ENCODE measurements at regions not wholly inside any gene's neighbourhood (a gene's known extent, or its start where the extent isn't known, plus 50 kb on each side); places are given as distances from the start of the nearest gene placed in this dataset.
"Not testable (repeated sequence)": the region's sequence is repeated elsewhere in the genome, so short reads cannot be mapped to it uniquely, and the experiment has no call there.

GRCh38 chr14:49089107-49089506 is 497.1 kb downstream of the RPS29 start:
- Histone ChIP-seq H3K4me3 (ENCODE audit: low read length in 2 of 2) (no peak overlapping the region), H3K9me3 (ENCODE audit: control insufficient read depth in 1 of 2, low read length in 2 of 2) (peaks cover 0 to 2% of the 10 kb centered on the region in 2 donors), H3K27me3 (ENCODE audit: insufficient read depth, low read length) (no peaks in the 10 kb centered on the region), H3K27ac (ENCODE audit: low read depth, low read length) (no peak overlapping the region), H3K36me3 (ENCODE audit: insufficient read depth, low read length) (no peaks in the 10 kb centered on the region), H3K4me1 (ENCODE audit: insufficient read depth, low read length) (no peaks in the 10 kb centered on the region)
- no peak overlapping the region for H3K27ac Mint-ChIP-seq
- intact Hi-C loops (cut with micrococcal nuclease) = no loop called here
- ChIA-PET CTCF (ENCODE audit: partially characterized antibody) (no interaction called here), POLR2A (ENCODE audit: partially characterized antibody) (no interaction called here)
- H3K27me3 Mint-ChIP-seq = no peaks in the 10 kb centered on the region
- no peak for DNase-seq
- no peaks in the 10 kb centered on the region for H3K4me1 Mint-ChIP-seq
- H3K9me3 Mint-ChIP-seq = peaks cover 0 to 3% (median under 1%) of the 10 kb centered on the region in 8 donors
- no peaks in the 10 kb centered on the region for H3K36me3 Mint-ChIP-seq
- H3K4me3 Mint-ChIP-seq = no peak overlapping the region

- H3K4me3 ChIP-seq (ENCODE audit: low read length in 2 of 2); H3K27me3 ChIP-seq (ENCODE audit: insufficient read depth, low read length); H3K27ac ChIP-seq (ENCODE audit: low read depth, low read length); H3K9me3 ChIP-seq (ENCODE audit: control insufficient read depth in 1 of 2, low read length in 2 of 2); intact Hi-C loops (cut with micrococcal nuclease); H3K36me3 Mint-ChIP-seq; DNase-seq; H3K27me3 Mint-ChIP-seq; H3K36me3 ChIP-seq (ENCODE audit: insufficient read depth, low read length); CTCF ChIA-PET (ENCODE audit: partially characterized antibody); H3K4me1 Mint-ChIP-seq; H3K27ac Mint-ChIP-seq; POLR2A ChIA-PET (ENCODE audit: partially characterized antibody); H3K4me1 ChIP-seq (ENCODE audit: insufficient read depth, low read length): not testable (repeated sequence)
- Mint-ChIP-seq H3K9me3 (peaks cover 3 to 13% (median 4%) of the 10 kb centered on the region in 8 donors), H3K4me3 (peak overlapping the region in 1 of 8 donors; percentile 7)
These were observed 512.9 kb downstream of the RPS29 start for GRCh38 chr14:49073292-49073691.

- no peak overlapping the region for H3K27ac Mint-ChIP-seq
- no peaks in the 10 kb centered on the region for H3K27me3 Mint-ChIP-seq
- H3K4me3 Mint-ChIP-seq = no peak overlapping the region
- DNase-seq = no peak
- no peaks in the 10 kb centered on the region for H3K4me1 ChIP-seq (ENCODE audit: insufficient read depth, low read length)
- peaks cover 0 to 6% (median 1%) of the 10 kb centered on the region in 8 donors for H3K9me3 Mint-ChIP-seq
- no peak overlapping the region for H3K27ac ChIP-seq (ENCODE audit: low read depth, low read length)
- POLR2A ChIA-PET (ENCODE audit: partially characterized antibody) = no interaction called here
- H3K9me3 ChIP-seq (ENCODE audit: control insufficient read depth in 1 of 2, low read length in 2 of 2) = no peaks in the 10 kb centered on the region
- no peaks in the 10 kb centered on the region for H3K36me3 ChIP-seq (ENCODE audit: insufficient read depth, low read length)
- H3K36me3 Mint-ChIP-seq = no peaks in the 10 kb centered on the region
- H3K4me1 Mint-ChIP-seq = no peaks in the 10 kb centered on the region
- no peak overlapping the region for H3K4me3 ChIP-seq (ENCODE audit: low read length in 2 of 2)
- intact Hi-C loops (cut with micrococcal nuclease) = no loop called here
- no peaks in the 10 kb centered on the region for H3K27me3 ChIP-seq (ENCODE audit: insufficient read depth, low read length)
- CTCF ChIA-PET (ENCODE audit: partially characterized antibody) = no interaction called here
These were observed 527.7 kb downstream of the RPS29 start for GRCh38 chr14:49058511-49058910.

GRCh38 chr14:49057838-49058510 is 528.2 kb downstream of the RPS29 start:
- ChIA-PET CTCF (ENCODE audit: partially characterized antibody) (no interaction called here), POLR2A (ENCODE audit: partially characterized antibody) (no interaction called here)
- H3K9me3 Mint-ChIP-seq = peaks cover 0 to 3% (median under 1%) of the 10 kb centered on the region in 8 donors
- no peak overlapping the region for H3K4me3 ChIP-seq (ENCODE audit: low read length in 2 of 2)
- H3K27me3 ChIP-seq (ENCODE audit: insufficient read depth, low read length) = no peaks in the 10 kb centered on the region
- no peak overlapping the region for H3K4me3 Mint-ChIP-seq
- intact Hi-C loops (cut with micrococcal nuclease) = no loop called here
- H3K4me1 Mint-ChIP-seq = no peaks in the 10 kb centered on the region
- H3K27ac Mint-ChIP-seq = no peak overlapping the region
- H3K36me3 Mint-ChIP-seq = no peaks in the 10 kb centered on the region
- no peaks in the 10 kb centered on the region for H3K27me3 Mint-ChIP-seq
- no peaks in the 10 kb centered on the region for H3K4me1 ChIP-seq (ENCODE audit: insufficient read depth, low read length)
- no peaks in the 10 kb centered on the region for H3K36me3 ChIP-seq (ENCODE audit: insufficient read depth, low read length)
- no peak overlapping the region for H3K27ac ChIP-seq (ENCODE audit: low read depth, low read length)
- DNase-seq = no peak
- H3K9me3 ChIP-seq (ENCODE audit: control insufficient read depth in 1 of 2, low read length in 2 of 2) = no peaks in the 10 kb centered on the region

- intact Hi-C loops (cut with micrococcal nuclease) = no loop called here
- H3K27ac ChIP-seq (ENCODE audit: low read depth, low read length) = no peak overlapping the region
- CTCF ChIA-PET (ENCODE audit: partially characterized antibody) = no interaction called here
These were observed 530.2 kb downstream of the RPS29 start for GRCh38 chr14:49056021-49056420.

GRCh38 chr14:49052521-49052920 is 533.7 kb downstream of the RPS29 start:
- ChIA-PET CTCF (ENCODE audit: partially characterized antibody) (no interaction called here), POLR2A (ENCODE audit: partially characterized antibody) (no interaction called here)
- Histone ChIP-seq H3K4me3 (ENCODE audit: low read length in 2 of 2) (no peak overlapping the region), H3K27me3 (ENCODE audit: insufficient read depth, low read length) (no peaks in the 10 kb centered on the region), H3K27ac (ENCODE audit: low read depth, low read length) (no peak overlapping the region), H3K36me3 (ENCODE audit: insufficient read depth, low read length) (no peaks in the 10 kb centered on the region), H3K4me1 (ENCODE audit: insufficient read depth, low read length) (no peaks in the 10 kb centered on the region), H3K9me3 (ENCODE audit: control insufficient read depth in 1 of 2, low read length in 2 of 2) (no peaks in the 10 kb centered on the region)
- H3K27ac Mint-ChIP-seq = no peak overlapping the region
- no peak overlapping the region for H3K4me3 Mint-ChIP-seq
- peaks cover 0 to 3% (median 0%) of the 10 kb centered on the region in 8 donors for H3K9me3 Mint-ChIP-seq
- H3K36me3 Mint-ChIP-seq = no peaks in the 10 kb centered on the region
- intact Hi-C loops (cut with micrococcal nuclease) = no loop called here
- no peaks in the 10 kb centered on the region for H3K4me1 Mint-ChIP-seq
- H3K27me3 Mint-ChIP-seq = no peaks in the 10 kb centered on the region
- no peak for DNase-seq

More at GRCh38 chr14:49056021-49056420, 530.2 kb downstream of the RPS29 start:
- Histone ChIP-seq H3K4me3 (ENCODE audit: low read length in 2 of 2) (no peak overlapping the region), H3K36me3 (ENCODE audit: insufficient read depth, low read length) (no peaks in the 10 kb centered on the region), H3K27me3 (ENCODE audit: insufficient read depth, low read length) (no peaks in the 10 kb centered on the region), H3K4me1 (ENCODE audit: insufficient read depth, low read length) (no peaks in the 10 kb centered on the region), H3K9me3 (ENCODE audit: control insufficient read depth in 1 of 2, low read length in 2 of 2) (no peaks in the 10 kb centered on the region)
- no peaks in the 10 kb centered on the region for H3K4me1 Mint-ChIP-seq
- H3K27ac Mint-ChIP-seq = no peak overlapping the region
- POLR2A ChIA-PET (ENCODE audit: partially characterized antibody) = no interaction called here
- peaks cover 0 to 2% (median 0%) of the 10 kb centered on the region in 8 donors for H3K9me3 Mint-ChIP-seq
- H3K4me3 Mint-ChIP-seq = no peak overlapping the region
- no peaks in the 10 kb centered on the region for H3K36me3 Mint-ChIP-seq
- H3K27me3 Mint-ChIP-seq = no peaks in the 10 kb centered on the region
- DNase-seq = no peak

- H3K4me1 Mint-ChIP-seq = no peaks in the 10 kb centered on the region
- Histone ChIP-seq H3K36me3 (ENCODE audit: insufficient read depth, low read length) (no peaks in the 10 kb centered on the region), H3K9me3 (ENCODE audit: control insufficient read depth in 1 of 2, low read length in 2 of 2) (no peaks in the 10 kb centered on the region), H3K4me3 (ENCODE audit: low read length in 2 of 2) (no peak overlapping the region), H3K4me1 (ENCODE audit: insufficient read depth, low read length) (no peaks in the 10 kb centered on the region), H3K27me3 (ENCODE audit: insufficient read depth, low read length) (no peaks in the 10 kb centered on the region), H3K27ac (ENCODE audit: low read depth, low read length) (no peak overlapping the region)
- ChIA-PET CTCF (ENCODE audit: partially characterized antibody) (interaction anchor here (0.6 to 0.7 kb wide), 2 partner anchors 11 to 28 kb away, joined by 3 read pairs; no protein-coding TSS in a partner anchor), POLR2A (ENCODE audit: partially characterized antibody) (no interaction called here)
- intact Hi-C loops (cut with micrococcal nuclease) = no loop called here
- H3K36me3 Mint-ChIP-seq = no peaks in the 10 kb centered on the region
- H3K27ac Mint-ChIP-seq = no peak overlapping the region
- no peak for DNase-seq
- no peaks in the 10 kb centered on the region for H3K27me3 Mint-ChIP-seq
- no peak overlapping the region for H3K4me3 Mint-ChIP-seq
- peaks cover 0 to 3% (median under 1%) of the 10 kb centered on the region in 8 donors for H3K9me3 Mint-ChIP-seq
These were observed 534.7 kb downstream of the RPS29 start for GRCh38 chr14:49051328-49052060.

Data from CD4-positive, alpha-beta memory T cell (primary cell).